ENCODE measurements at regions not wholly inside any gene's neighbourhood (a gene's known extent, or its start where the extent isn't known, plus 50 kb on each side); places are given as distances from the start of the nearest gene placed in this dataset.
"Not testable (repeated sequence)": the region's sequence is repeated elsewhere in the genome, so short reads cannot be mapped to it uniquely, and the experiment has no call there.

GRCh38 chr7:79775911-79776310 is 322.4 kb upstream of the MAGI2 start:
- no peak for DNase-seq (ENCODE audit: extremely low spot score)
- CTCF ChIA-PET = no interaction called here
- POLR2A ChIA-PET = interaction anchor here (0.6 kb wide), 1 partner anchor 263 kb away, joined by 3 read pairs; no protein-coding TSS in a partner anchor

GRCh38 chr7:79774150-79774549 is 320.7 kb upstream of the MAGI2 start:
- DNase-seq (ENCODE audit: extremely low spot score) = no peak
- ChIA-PET CTCF (no interaction called here), POLR2A (no interaction called here)
- no peak for TF ChIP-seq CTCF (IDR thresholded peaks at IDR 0.05; ENCODE audit: control extremely low read depth, extremely low read depth, low read depth, missing control alignments)

More at GRCh38 chr7:79775911-79776310, 322.4 kb upstream of the MAGI2 start:
- no peak for TF ChIP-seq CTCF (IDR thresholded peaks at IDR 0.05; ENCODE audit: control extremely low read depth, extremely low read depth, low read depth, missing control alignments)

GRCh38 chr7:79770970-79771369 is 317.5 kb upstream of the MAGI2 start:
- CTCF ChIA-PET = no interaction called here
- POLR2A ChIA-PET = no interaction called here
- no peak for TF ChIP-seq CTCF (IDR thresholded peaks at IDR 0.05; ENCODE audit: control extremely low read depth, extremely low read depth, low read depth, missing control alignments)
- no peak for DNase-seq (ENCODE audit: extremely low spot score)

GRCh38 chr7:79770063-79770462 is 316.6 kb upstream of the MAGI2 start:
- ChIA-PET POLR2A (no interaction called here), CTCF (no interaction called here)
- DNase-seq (ENCODE audit: extremely low spot score) = no peak
- no peak for TF ChIP-seq CTCF (IDR thresholded peaks at IDR 0.05; ENCODE audit: control extremely low read depth, extremely low read depth, low read depth, missing control alignments)

GRCh38 chr7:79767876-79768560 is 314.6 kb upstream of the MAGI2 start:
- POLR2A ChIA-PET; DNase-seq (ENCODE audit: extremely low spot score); CTCF ChIA-PET: not testable (repeated sequence)

GRCh38 chr7:79767192-79767591 is 313.7 kb upstream of the MAGI2 start:
- CTCF ChIA-PET, POLR2A ChIA-PET: not testable (repeated sequence)

GRCh38 chr7:79761876-79762429 is 308.5 kb upstream of the MAGI2 start:
- POLR2A ChIA-PET = no interaction called here
- CTCF ChIA-PET = no interaction called here
- TF ChIP-seq CTCF (IDR thresholded peaks at IDR 0.05; ENCODE audit: control extremely low read depth, extremely low read depth, low read depth, missing control alignments) = no peak
- no peak for DNase-seq (ENCODE audit: extremely low spot score)

More at GRCh38 chr7:79767192-79767591, 313.7 kb upstream of the MAGI2 start:
- not testable (repeated sequence) for DNase-seq (ENCODE audit: extremely low spot score)

- CTCF ChIA-PET = interaction anchor here (1.1 kb wide), 1 partner anchor 27 kb away, joined by 3 read pairs; no protein-coding TSS in a partner anchor
- POLR2A ChIA-PET = not testable (repeated sequence)
These were observed 297.5 kb upstream of the MAGI2 start for GRCh38 chr7:79750941-79751340.

More at GRCh38 chr7:79750941-79751340, 297.5 kb upstream of the MAGI2 start:
- not testable (repeated sequence) for DNase-seq (ENCODE audit: extremely low spot score)
